ENCODE measurements at regions not wholly inside any gene's neighbourhood (a gene's known extent, or its start where the extent isn't known, plus 50 kb on each side); places are given as distances from the start of the nearest gene placed in this dataset.

DNA sequence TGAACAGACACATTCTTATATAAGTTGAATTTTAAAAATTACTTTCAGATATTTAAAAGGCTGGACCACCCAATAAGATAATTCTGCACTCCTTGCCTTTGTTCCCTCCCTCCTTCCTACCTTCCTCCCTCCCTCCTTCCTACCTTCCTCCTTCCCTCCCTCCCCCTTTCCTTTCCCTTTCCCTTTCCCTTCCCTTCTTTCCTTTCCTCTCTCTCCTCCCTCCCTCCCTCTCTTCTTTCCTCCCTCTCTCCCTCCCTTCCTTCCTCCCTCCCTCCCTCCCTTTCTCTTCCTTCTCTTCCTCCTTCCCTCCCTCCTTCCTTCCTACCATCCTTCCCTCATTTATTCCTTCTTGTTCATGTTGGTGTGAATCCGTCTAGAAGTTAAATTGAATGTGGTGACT lies 93.0 kb downstream of the ATP6V1G3 start:
- TF ChIP-seq, protein P1, sequence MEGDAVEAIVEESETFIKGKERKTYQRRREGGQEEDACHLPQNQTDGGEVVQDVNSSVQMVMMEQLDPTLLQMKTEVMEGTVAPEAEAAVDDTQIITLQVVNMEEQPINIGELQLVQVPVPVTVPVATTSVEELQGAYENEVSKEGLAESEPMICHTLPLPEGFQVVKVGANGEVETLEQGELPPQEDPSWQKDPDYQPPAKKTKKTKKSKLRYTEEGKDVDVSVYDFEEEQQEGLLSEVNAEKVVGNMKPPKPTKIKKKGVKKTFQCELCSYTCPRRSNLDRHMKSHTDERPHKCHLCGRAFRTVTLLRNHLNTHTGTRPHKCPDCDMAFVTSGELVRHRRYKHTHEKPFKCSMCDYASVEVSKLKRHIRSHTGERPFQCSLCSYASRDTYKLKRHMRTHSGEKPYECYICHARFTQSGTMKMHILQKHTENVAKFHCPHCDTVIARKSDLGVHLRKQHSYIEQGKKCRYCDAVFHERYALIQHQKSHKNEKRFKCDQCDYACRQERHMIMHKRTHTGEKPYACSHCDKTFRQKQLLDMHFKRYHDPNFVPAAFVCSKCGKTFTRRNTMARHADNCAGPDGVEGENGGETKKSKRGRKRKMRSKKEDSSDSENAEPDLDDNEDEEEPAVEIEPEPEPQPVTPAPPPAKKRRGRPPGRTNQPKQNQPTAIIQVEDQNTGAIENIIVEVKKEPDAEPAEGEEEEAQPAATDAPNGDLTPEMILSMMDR (IDR thresholded peaks at IDR 0.05; ENCODE audit: insufficient read depth, low read length, poor library complexity, severe bottlenecking) = no peak
- no peak for DNase-seq (ENCODE audit: extremely low read depth, insufficient read length)
- H3K27me3 ChIP-seq (replicated peaks; ENCODE audit: control insufficient read depth, insufficient read depth, low read length) = no peaks in the 10 kb centered on the region

DNA sequence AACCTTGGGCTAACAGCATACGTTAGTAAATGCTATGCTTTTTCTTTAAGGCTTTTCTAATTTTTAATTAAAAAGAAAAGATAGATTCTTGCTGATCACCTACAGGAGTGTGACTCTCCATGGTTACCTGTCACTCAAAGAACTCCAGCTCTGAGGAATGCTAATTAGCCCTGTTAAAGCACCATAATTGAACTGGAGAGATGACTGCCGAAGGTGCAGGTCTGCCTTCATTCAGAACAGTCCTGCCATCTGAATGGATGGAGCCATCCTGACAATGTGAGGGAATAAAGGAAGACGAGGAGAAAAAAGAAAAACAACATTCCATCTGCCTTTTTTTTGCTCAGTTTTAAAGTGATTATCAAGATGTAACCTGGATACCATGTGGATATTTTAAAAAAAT lies 94.6 kb downstream of the ATP6V1G3 start:
- no peak overlapping the region for H3K4me3 ChIP-seq (replicated peaks; ENCODE audit: low read depth, low read length)
- no peak for DNase-seq (ENCODE audit: extremely low read depth, insufficient read length)
- TF ChIP-seq, protein P1 (IDR thresholded peaks at IDR 0.05; ENCODE audit: insufficient read depth, low read length, poor library complexity, severe bottlenecking) = no peak
- no peaks in the 10 kb centered on the region for H3K36me3 ChIP-seq (ENCODE audit: control insufficient read depth, insufficient read depth, low read length)
- no peaks in the 10 kb centered on the region for H3K27me3 ChIP-seq (replicated peaks; ENCODE audit: control insufficient read depth, insufficient read depth, low read length)

More for the DNA sequence above, 93.0 kb downstream of the ATP6V1G3 start:
- H3K36me3 ChIP-seq (ENCODE audit: control insufficient read depth, insufficient read depth, low read length) = no peaks in the 10 kb centered on the region
- no peak overlapping the region for H3K4me3 ChIP-seq (replicated peaks; ENCODE audit: low read depth, low read length)

DNA sequence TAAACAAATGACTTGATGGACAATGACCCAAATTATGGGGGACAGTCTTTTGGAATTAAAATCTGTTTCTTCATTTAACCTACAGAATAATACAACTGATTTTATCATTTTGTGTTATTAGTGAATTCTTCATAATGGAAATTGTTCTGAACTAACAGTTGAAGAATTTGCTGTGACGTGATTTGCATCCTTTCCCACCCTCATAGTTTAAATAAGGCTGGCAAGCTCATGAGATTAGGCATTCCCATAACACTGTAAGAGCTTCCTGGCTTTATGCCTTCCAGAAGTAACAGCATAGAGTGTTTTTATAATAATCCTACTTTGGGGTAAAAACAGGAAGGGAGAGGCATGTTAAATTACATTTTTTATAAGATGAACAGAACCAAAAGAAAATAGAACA lies 95.7 kb downstream of the ATP6V1G3 start:
- Histone ChIP-seq H3K27me3 (replicated peaks; ENCODE audit: control insufficient read depth, insufficient read depth, low read length) (no peaks in the 10 kb centered on the region), H3K36me3 (ENCODE audit: control insufficient read depth, insufficient read depth, low read length) (no peaks in the 10 kb centered on the region), H3K4me3 (replicated peaks; ENCODE audit: low read depth, low read length) (no peak overlapping the region)
- DNase-seq (ENCODE audit: extremely low read depth, insufficient read length) = no peak
- TF ChIP-seq, protein P1 (IDR thresholded peaks at IDR 0.05; ENCODE audit: insufficient read depth, low read length, poor library complexity, severe bottlenecking) = no peak

DNA sequence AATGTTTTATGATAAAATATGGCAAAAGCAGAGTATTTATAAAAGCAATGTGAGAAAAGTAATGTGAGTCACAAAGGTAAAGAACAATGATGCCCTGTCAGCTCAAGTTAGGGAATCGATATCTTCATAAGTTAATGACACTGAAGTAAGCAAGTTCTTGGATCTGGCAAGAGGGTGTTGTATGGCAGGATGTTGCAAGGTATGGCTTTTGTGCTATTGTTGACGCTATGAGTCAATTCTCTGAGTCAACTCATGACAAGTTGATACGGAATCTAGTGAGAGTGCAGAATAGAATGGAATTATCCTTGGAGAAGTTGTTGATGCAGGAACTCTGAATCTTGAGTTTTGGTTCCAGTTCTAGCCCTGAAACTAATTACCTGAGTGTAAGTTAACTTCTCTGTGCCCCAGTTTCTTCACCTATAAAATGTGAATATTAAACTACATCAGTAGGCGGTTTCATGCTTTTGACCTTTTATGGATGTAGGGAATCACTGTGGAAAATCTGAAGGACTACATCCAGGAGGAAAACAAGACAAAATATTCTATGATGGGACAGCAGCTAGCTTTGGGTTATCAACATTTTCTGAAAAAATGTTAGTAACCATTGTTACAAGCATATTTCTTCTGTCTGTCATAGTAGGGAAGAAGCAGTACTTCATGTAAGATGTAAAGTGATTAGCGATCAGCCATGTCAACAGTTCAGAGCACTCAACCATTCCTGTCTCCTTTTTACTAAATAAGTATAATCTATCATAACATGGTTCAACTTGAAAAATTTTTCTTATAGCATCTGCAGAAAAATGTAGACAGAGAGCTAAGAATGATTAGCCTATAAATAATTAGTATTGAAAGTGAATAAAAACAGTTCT lies 96.9 kb downstream of the ATP6V1G3 start:
- no peaks in the 10 kb centered on the region for H3K36me3 ChIP-seq (ENCODE audit: control insufficient read depth, insufficient read depth, low read length)
- H3K4me3 ChIP-seq (replicated peaks; ENCODE audit: low read depth, low read length) = no peak overlapping the region
- DNase-seq (ENCODE audit: extremely low read depth, insufficient read length) = no peak
- TF ChIP-seq, protein P1 (IDR thresholded peaks at IDR 0.05; ENCODE audit: insufficient read depth, low read length, poor library complexity, severe bottlenecking) = no peak
- no peaks in the 10 kb centered on the region for H3K27me3 ChIP-seq (replicated peaks; ENCODE audit: control insufficient read depth, insufficient read depth, low read length)

DNA sequence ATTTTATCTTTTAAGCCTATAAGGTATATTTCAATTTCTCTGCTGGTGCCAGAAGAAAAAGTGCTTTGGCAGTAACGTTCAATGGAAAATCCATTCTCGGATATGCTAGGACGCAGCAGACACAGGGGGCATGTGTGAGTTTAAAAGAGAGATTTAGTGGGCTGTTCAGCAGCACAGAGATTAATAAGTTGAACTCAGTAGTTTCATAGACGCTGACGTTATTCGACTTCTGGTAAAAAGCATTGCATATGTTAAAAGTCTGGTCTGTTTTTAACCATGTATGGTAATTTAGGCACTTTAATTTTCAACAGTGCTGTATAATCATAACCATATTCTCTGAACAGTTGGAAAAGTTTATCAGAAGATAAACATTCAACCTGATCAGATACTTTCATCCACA lies 99.6 kb downstream of the ATP6V1G3 start:
- no peaks in the 10 kb centered on the region for H3K27me3 ChIP-seq (replicated peaks; ENCODE audit: control insufficient read depth, insufficient read depth, low read length)
- no peaks in the 10 kb centered on the region for H3K36me3 ChIP-seq (ENCODE audit: control insufficient read depth, insufficient read depth, low read length)
- TF ChIP-seq, protein P1 (IDR thresholded peaks at IDR 0.05; ENCODE audit: insufficient read depth, low read length, poor library complexity, severe bottlenecking) = no peak
- no peak overlapping the region for H3K4me3 ChIP-seq (replicated peaks; ENCODE audit: low read depth, low read length)
- DNase-seq (ENCODE audit: extremely low read depth, insufficient read length) = no peak

Data from GM06990 (cell line).